ENCODE measurements at regions not wholly inside any gene's neighbourhood (a gene's known extent, or its start where the extent isn't known, plus 50 kb on each side); places are given as distances from the start of the nearest gene placed in this dataset.

- BruUV-seq (replicated peaks) = no TSS peak
- FAIRE-seq = no peak
- CTCF ChIA-PET = interaction anchor here (1.0 kb wide), 1 partner anchor 28 kb away, joined by 3 read pairs; no protein-coding TSS in a partner anchor
Measured at GRCh38 chr17:34143430-34143829, 111.7 kb upstream of the CCL2 start.

More at GRCh38 chr17:34143430-34143829, 111.7 kb upstream of the CCL2 start:
- no peak overlapping the region for H3K4me3 ChIP-seq (replicated peaks in 1 of 3; ENCODE audit: insufficient read depth in 1 of 3, low read depth in 1 of 3, low read length in 3 of 3)
- no peaks in the 10 kb centered on the region for H4K20me1 ChIP-seq (replicated peaks; ENCODE audit: control insufficient read depth, extremely low read depth, insufficient read depth, low read length)
- dilution Hi-C loops (cut with MboI; ENCODE audit: extremely low pct_ligation_motif_present, low sequenced_read_pairs) (no loop called here), intact Hi-C loops (cut with micrococcal nuclease) (no loop called here)
- H3K4me2 ChIP-seq (ENCODE audit: insufficient read depth, low read length) = no peak overlapping the region
- POLR2A ChIA-PET = no interaction called here
- H3K27ac ChIP-seq (ENCODE audit: insufficient read depth, low read depth, low read length) = no peak overlapping the region
- DNase-seq (ENCODE audit: low read depth, low spot score) = no peak
- no peaks in the 10 kb centered on the region for H3K4me1 ChIP-seq (ENCODE audit: control insufficient read depth, extremely low read depth, insufficient read depth, low read length)
- no peak for TF ChIP-seq POLR2A (IDR thresholded peaks at IDR 0.05; ENCODE audit: low read depth, low read length)
- no peak for TF ChIP-seq POLR2AphosphoS5 (IDR thresholded peaks at IDR 0.05; ENCODE audit: insufficient read depth, low read depth, low read length)
- no peak for TF ChIP-seq MAX (IDR thresholded peaks at IDR 0.05; ENCODE audit: insufficient read depth, insufficient read length)
- TF ChIP-seq CTCF (IDR thresholded peaks at IDR 0.05; ENCODE audit: extremely low read depth in 1 of 2, insufficient read depth in 1 of 2, low read depth in 1 of 2, low read length in 2 of 2) = no peak
- TF ChIP-seq MYC (IDR thresholded peaks at IDR 0.05; ENCODE audit: low read depth, low read length) = no peak
- no peak for TF ChIP-seq FOS (IDR thresholded peaks at IDR 0.05; ENCODE audit: borderline replicate concordance, insufficient read depth, low read length)
- no peak for TF ChIP-seq GATA2 (IDR thresholded peaks at IDR 0.05; ENCODE audit: insufficient read depth, insufficient read length, low read depth, low read length)
- TF ChIP-seq JUN (IDR thresholded peaks at IDR 0.05; ENCODE audit: borderline replicate concordance, insufficient read depth, insufficient read length, low read depth) = no peak
- TF ChIP-seq EZH2 (IDR thresholded peaks at IDR 0.05; ENCODE audit: borderline replicate concordance, low read depth, low read length, severe bottlenecking) = no peak
- no peaks in the 10 kb centered on the region for H3K79me2 ChIP-seq (ENCODE audit: control insufficient read depth, insufficient read depth, low read length)
- H3K9me1 ChIP-seq (replicated peaks; ENCODE audit: control insufficient read depth, extremely low read depth, insufficient read depth, low read length) = no peaks in the 10 kb centered on the region
- no peak overlapping the region for H2AFZ ChIP-seq (ENCODE audit: low read depth, low read length)
- H3K36me3 ChIP-seq (ENCODE audit: control insufficient read depth in 2 of 2, extremely low read depth in 1 of 2, insufficient read depth in 2 of 2, low read length in 2 of 2) = no peaks in the 10 kb centered on the region
- no peaks in the 10 kb centered on the region for H3K9me3 ChIP-seq (replicated peaks; ENCODE audit: control insufficient read depth, insufficient read depth, low read length)
- H3K27me3 ChIP-seq (ENCODE audit: control insufficient read depth in 2 of 2, insufficient read depth in 2 of 2, low read length in 2 of 2) = no peaks in the 10 kb centered on the region
- H3K9ac ChIP-seq (replicated peaks; ENCODE audit: extremely low read depth, insufficient read depth, low read length) = no peak overlapping the region

Measured in endothelial cell of umbilical vein (primary cell).